ENCODE measurements at regions not wholly inside any gene's neighbourhood (a gene's known extent, or its start where the extent isn't known, plus 50 kb on each side); places are given as distances from the start of the nearest gene placed in this dataset.

DNA sequence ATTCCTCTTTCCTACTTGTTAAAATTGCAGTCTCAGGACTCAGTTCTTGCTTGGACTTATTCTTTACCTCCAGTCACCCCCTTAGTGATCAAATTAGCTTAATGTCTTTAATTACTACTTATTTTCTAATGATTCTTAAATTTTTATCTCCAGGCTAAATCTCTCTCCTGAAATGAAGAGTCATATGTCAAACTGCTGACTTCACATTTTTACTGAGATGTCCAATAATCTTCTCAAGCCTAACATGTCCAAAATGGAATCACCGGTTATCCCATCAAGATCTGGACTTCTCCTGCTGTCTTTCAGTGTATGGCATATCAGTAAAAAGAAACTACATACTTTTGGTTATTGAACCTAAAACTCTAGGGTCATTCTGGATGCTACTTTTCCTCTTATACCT lies 332.3 kb upstream of the HTR2C start:
- ATAC-seq (no peak), DNase-seq (no peak)
- Histone ChIP-seq H3K27ac (no peak overlapping the region), H3K4me3 (no peak overlapping the region), H3K9me3 (no peaks in the 10 kb centered on the region), H3K27me3 (no peaks in the 10 kb centered on the region), H3K4me1 (no peaks in the 10 kb centered on the region), H3K36me3 (replicated peaks in 1 of 2; ENCODE audit: insufficient read depth in 1 of 2, low read depth in 2 of 2) (no peaks in the 10 kb centered on the region)
- TF ChIP-seq, protein P1, sequence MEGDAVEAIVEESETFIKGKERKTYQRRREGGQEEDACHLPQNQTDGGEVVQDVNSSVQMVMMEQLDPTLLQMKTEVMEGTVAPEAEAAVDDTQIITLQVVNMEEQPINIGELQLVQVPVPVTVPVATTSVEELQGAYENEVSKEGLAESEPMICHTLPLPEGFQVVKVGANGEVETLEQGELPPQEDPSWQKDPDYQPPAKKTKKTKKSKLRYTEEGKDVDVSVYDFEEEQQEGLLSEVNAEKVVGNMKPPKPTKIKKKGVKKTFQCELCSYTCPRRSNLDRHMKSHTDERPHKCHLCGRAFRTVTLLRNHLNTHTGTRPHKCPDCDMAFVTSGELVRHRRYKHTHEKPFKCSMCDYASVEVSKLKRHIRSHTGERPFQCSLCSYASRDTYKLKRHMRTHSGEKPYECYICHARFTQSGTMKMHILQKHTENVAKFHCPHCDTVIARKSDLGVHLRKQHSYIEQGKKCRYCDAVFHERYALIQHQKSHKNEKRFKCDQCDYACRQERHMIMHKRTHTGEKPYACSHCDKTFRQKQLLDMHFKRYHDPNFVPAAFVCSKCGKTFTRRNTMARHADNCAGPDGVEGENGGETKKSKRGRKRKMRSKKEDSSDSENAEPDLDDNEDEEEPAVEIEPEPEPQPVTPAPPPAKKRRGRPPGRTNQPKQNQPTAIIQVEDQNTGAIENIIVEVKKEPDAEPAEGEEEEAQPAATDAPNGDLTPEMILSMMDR (IDR thresholded peaks at IDR 0.05), result no peak
- TF ChIP-seq POLR2A (IDR thresholded peaks at IDR 0.05), result no peak
- WGBS, 2 donors, result 88 to 100% methylated on average over 1 of the region's 1 CpG
- intact Hi-C loops (cut with DNase I), result no loop called here

DNA sequence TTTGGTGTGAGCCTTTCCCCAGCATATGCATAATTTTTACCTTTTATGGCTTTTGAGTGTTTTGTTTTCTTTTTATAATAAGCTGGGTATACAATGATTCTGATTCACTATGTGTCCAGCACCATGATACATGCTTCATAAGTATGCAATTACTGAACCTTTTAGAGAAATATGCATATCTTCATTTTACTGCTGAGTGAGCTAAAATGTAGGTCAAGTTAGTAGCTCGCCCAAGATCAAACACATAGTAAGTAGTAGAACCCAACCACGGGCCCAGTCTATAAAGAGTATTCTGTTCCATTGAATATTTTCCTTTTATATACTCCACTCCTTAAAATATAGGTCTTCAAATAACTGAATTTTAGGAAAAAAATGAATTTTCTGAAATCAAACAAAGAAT lies 362.4 kb upstream of the HTR2C start:
- intact Hi-C loops (cut with DNase I), result no loop called here
- no peaks in the 10 kb centered on the region for H3K9me3 ChIP-seq
- H3K27me3 ChIP-seq, result no peaks in the 10 kb centered on the region
- DNase-seq (no peak), ATAC-seq (no peak)
- H3K27ac ChIP-seq, result no peak overlapping the region
- 39 to 52% methylated on average over 2 of the region's 2 CpGs for WGBS, 2 donors
- no peaks in the 10 kb centered on the region for H3K4me1 ChIP-seq
- no peaks in the 10 kb centered on the region for H3K36me3 ChIP-seq (replicated peaks in 1 of 2; ENCODE audit: insufficient read depth in 1 of 2, low read depth in 2 of 2)
- TF ChIP-seq POLR2A (IDR thresholded peaks at IDR 0.05), result no peak
- TF ChIP-seq, protein P1 (IDR thresholded peaks at IDR 0.05), result no peak
- no peak overlapping the region for H3K4me3 ChIP-seq

DNA sequence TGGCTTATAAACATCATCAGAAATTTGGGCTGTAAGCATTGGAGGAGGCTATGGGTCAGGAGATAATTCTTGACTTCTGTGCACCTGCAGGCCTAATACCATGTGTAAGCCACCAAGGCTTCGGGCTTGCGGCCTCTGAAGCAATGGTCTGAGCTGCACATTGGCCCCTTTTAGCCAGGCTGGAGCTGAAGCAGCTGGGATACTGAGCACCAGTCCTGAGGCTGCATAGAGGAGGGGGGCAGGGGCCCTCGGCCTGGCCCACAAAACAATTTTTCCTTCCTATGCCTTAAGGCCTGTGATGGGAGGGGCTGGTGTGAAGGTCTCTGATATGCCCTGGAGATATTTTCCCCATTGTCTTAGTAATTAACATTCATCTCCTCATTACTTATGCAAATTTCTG lies 373.0 kb upstream of the HTR2C start:
- WGBS, 2 donors, result 50 to 86% methylated on average over 1 to 2 of the region's 3 CpGs
- DNase-seq (no peak), ATAC-seq (no peak)
- intact Hi-C loops (cut with DNase I), result no loop called here
- no peaks in the 10 kb centered on the region for H3K9me3 ChIP-seq
- TF ChIP-seq, protein P1 (IDR thresholded peaks at IDR 0.05), result no peak
- no peak for TF ChIP-seq POLR2A (IDR thresholded peaks at IDR 0.05)
- H3K27ac ChIP-seq, result no peak overlapping the region
- H3K4me1 ChIP-seq, result no peaks in the 10 kb centered on the region
- no peaks in the 10 kb centered on the region for H3K27me3 ChIP-seq
- H3K4me3 ChIP-seq, result no peak overlapping the region
- H3K36me3 ChIP-seq (replicated peaks in 1 of 2; ENCODE audit: insufficient read depth in 1 of 2, low read depth in 2 of 2), result no peaks in the 10 kb centered on the region

DNA sequence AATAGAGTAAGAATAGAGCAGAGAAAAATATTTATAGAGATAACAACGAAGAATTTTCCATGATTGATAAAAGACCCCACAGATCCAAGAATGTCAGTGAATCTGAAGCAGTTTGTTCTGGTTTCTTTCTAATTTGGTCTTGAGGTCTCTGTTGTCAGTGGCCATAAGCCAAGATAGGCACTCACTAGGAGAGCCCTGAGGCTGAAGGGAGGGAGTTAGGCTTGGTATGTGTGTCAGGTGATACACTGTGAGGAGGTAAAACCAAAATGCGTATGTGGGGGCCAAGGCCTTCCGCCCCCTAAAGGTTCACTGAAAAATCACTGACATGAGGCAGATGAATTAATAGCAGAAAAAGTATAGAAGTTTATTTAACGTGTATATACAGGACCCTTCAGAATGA lies 382.3 kb upstream of the HTR2C start:
- DNase-seq (no peak), ATAC-seq (no peak)
- TF ChIP-seq, protein P1 (IDR thresholded peaks at IDR 0.05), result no peak
- TF ChIP-seq POLR2A (IDR thresholded peaks at IDR 0.05), result no peak
- Histone ChIP-seq H3K4me3 (no peak overlapping the region), H3K36me3 (replicated peaks in 1 of 2; ENCODE audit: insufficient read depth in 1 of 2, low read depth in 2 of 2) (no peaks in the 10 kb centered on the region), H3K27me3 (no peaks in the 10 kb centered on the region), H3K9me3 (no peaks in the 10 kb centered on the region), H3K4me1 (no peaks in the 10 kb centered on the region), H3K27ac (no peak overlapping the region)
- intact Hi-C loops (cut with DNase I), result no loop called here
- 55 to 56% methylated on average over 4 of the region's 4 CpGs for WGBS, 2 donors

DNA sequence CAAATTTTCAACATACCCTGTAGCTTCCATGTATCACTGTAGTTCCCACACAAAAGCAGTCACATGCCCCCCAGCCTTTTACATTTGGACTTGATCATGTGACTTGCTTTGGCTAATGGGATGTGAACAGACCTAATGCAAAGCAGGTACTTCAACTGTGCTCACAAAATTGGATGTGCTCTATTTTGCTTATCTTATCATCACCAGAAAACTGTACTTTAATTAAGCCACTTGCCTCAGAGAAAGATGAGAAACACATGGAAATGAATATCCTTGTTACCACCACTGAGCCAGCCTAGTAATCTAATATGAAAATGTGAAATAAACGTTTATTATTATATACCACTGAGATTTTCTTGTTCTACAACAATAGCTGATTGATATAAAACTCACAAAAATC lies 402.7 kb upstream of the HTR2C start:
- TF ChIP-seq, protein P1 (IDR thresholded peaks at IDR 0.05), result no peak
- no peak for TF ChIP-seq POLR2A (IDR thresholded peaks at IDR 0.05)
- DNase-seq (no peak), ATAC-seq (no peak)
- 17 to 23% methylated on average over 1 of the region's 1 CpG for WGBS, 2 donors
- Histone ChIP-seq H3K36me3 (replicated peaks in 1 of 2; ENCODE audit: insufficient read depth in 1 of 2, low read depth in 2 of 2) (no peaks in the 10 kb centered on the region), H3K27me3 (no peaks in the 10 kb centered on the region), H3K27ac (no peak overlapping the region), H3K4me1 (no peaks in the 10 kb centered on the region), H3K9me3 (no peaks in the 10 kb centered on the region), H3K4me3 (no peak overlapping the region)
- intact Hi-C loops (cut with DNase I), result no loop called here
